ENCODE measurements at regions not wholly inside any gene's neighbourhood (a gene's known extent, or its start where the extent isn't known, plus 50 kb on each side); places are given as distances from the start of the nearest gene placed in this dataset.

- Histone ChIP-seq H3K4me1 (no peaks in the 10 kb centered on the region), H3K4me3 (no peak overlapping the region), H3K36me3 (no peaks in the 10 kb centered on the region), H3K27ac (no peak overlapping the region), H3K27me3 (no peaks in the 10 kb centered on the region), H3K9me3 (no peaks in the 10 kb centered on the region)
- TF ChIP-seq CTCF (IDR thresholded peaks at IDR 0.05), result no peak
- TF ChIP-seq EP300 (IDR thresholded peaks at IDR 0.05; ENCODE audit: low read depth), result no peak
- no peak for TF ChIP-seq POLR2A (IDR thresholded peaks at IDR 0.05)
- TF ChIP-seq POLR2AphosphoS5 (IDR thresholded peaks at IDR 0.05), result no peak
- DNase-seq, result no peak
- intact Hi-C loops (cut with DNase I; ENCODE audit: low total_unique reads) (no loop called here), in situ Hi-C loops (cut with MboI; ENCODE audit: low pct_ligation_motif_present in 1 of 4, low pct_unique_long_range_greater_than_20kb in 1 of 4, low sequenced_read_pairs in 3 of 4) (no loop called here)
- WGBS, 2 donors (ENCODE audit: low coverage in 1 of 2), result 84 to 92% methylated on average over 2 to 5 of the region's 5 CpGs
Measured at GRCh38 chr5:89044674-89045200, 161.8 kb upstream of the MEF2C start.

GRCh38 chr5:89043676-89044075, 160.7 kb upstream of the MEF2C start:
- 19% methylated on average over 1 of the region's 1 CpG; no CpG with 5 or more reads in 1 of the 2 donors for WGBS, 2 donors (ENCODE audit: low coverage in 1 of 2)
- Histone ChIP-seq H3K27ac (no peak overlapping the region), H3K36me3 (no peaks in the 10 kb centered on the region), H3K4me3 (no peak overlapping the region), H3K27me3 (no peaks in the 10 kb centered on the region), H3K4me1 (no peaks in the 10 kb centered on the region), H3K9me3 (no peaks in the 10 kb centered on the region)
- intact Hi-C loops (cut with DNase I; ENCODE audit: low total_unique reads), result no loop called here
- in situ Hi-C loops (cut with MboI; ENCODE audit: low pct_ligation_motif_present in 1 of 4, low pct_unique_long_range_greater_than_20kb in 1 of 4, low sequenced_read_pairs in 3 of 4), result no loop called here
- no peak for DNase-seq
- TF ChIP-seq EP300 (IDR thresholded peaks at IDR 0.05; ENCODE audit: low read depth) (no peak), POLR2AphosphoS5 (IDR thresholded peaks at IDR 0.05) (no peak), CTCF (IDR thresholded peaks at IDR 0.05) (no peak), POLR2A (IDR thresholded peaks at IDR 0.05) (no peak)

- no peaks in the 10 kb centered on the region for H3K27me3 ChIP-seq
- no peaks in the 10 kb centered on the region for H3K9me3 ChIP-seq
- no peak overlapping the region for H3K27ac ChIP-seq
- 81 to 90% methylated on average over 2 of the region's 2 CpGs for WGBS, 2 donors (ENCODE audit: low coverage in 1 of 2)
- no peaks in the 10 kb centered on the region for H3K4me1 ChIP-seq
- no peaks in the 10 kb centered on the region for H3K36me3 ChIP-seq
- TF ChIP-seq POLR2AphosphoS5 (IDR thresholded peaks at IDR 0.05), result no peak
- no peak for TF ChIP-seq CTCF (IDR thresholded peaks at IDR 0.05)
- TF ChIP-seq EP300 (IDR thresholded peaks at IDR 0.05; ENCODE audit: low read depth), result no peak
- no peak for TF ChIP-seq POLR2A (IDR thresholded peaks at IDR 0.05)
- no peak for DNase-seq
- in situ Hi-C loops (cut with MboI; ENCODE audit: low pct_ligation_motif_present in 1 of 4, low pct_unique_long_range_greater_than_20kb in 1 of 4, low sequenced_read_pairs in 3 of 4), result no loop called here
- intact Hi-C loops (cut with DNase I; ENCODE audit: low total_unique reads), result no loop called here
- H3K4me3 ChIP-seq, result no peak overlapping the region
Measured at GRCh38 chr5:89042746-89043145, 159.8 kb upstream of the MEF2C start.

GRCh38 chr5:89041976-89042375, 159.0 kb upstream of the MEF2C start:
- H3K4me3 ChIP-seq, result no peak overlapping the region
- no peaks in the 10 kb centered on the region for H3K27me3 ChIP-seq
- TF ChIP-seq POLR2AphosphoS5 (IDR thresholded peaks at IDR 0.05) (no peak), EP300 (IDR thresholded peaks at IDR 0.05; ENCODE audit: low read depth) (no peak), POLR2A (IDR thresholded peaks at IDR 0.05) (no peak), CTCF (IDR thresholded peaks at IDR 0.05) (no peak)
- H3K9me3 ChIP-seq, result no peaks in the 10 kb centered on the region
- 95 to 96% methylated on average over 3 of the region's 3 CpGs for WGBS, 2 donors (ENCODE audit: low coverage in 1 of 2)
- no peak overlapping the region for H3K27ac ChIP-seq
- H3K4me1 ChIP-seq, result no peaks in the 10 kb centered on the region
- intact Hi-C loops (cut with DNase I; ENCODE audit: low total_unique reads) (no loop called here), in situ Hi-C loops (cut with MboI; ENCODE audit: low pct_ligation_motif_present in 1 of 4, low pct_unique_long_range_greater_than_20kb in 1 of 4, low sequenced_read_pairs in 3 of 4) (no loop called here)
- no peaks in the 10 kb centered on the region for H3K36me3 ChIP-seq
- no peak for DNase-seq
